Dendritic cell treated with granulocyte-macrophage colony-stimulating factor and Interleukin-4, amounts not matched to agents 40 ng/mL and 50 ng/mL, for 4 days (primary cell): ENCODE measurements at regions not wholly inside any gene's neighbourhood (a gene's known extent, or its start where the extent isn't known, plus 50 kb on each side); places are given as distances from the start of the nearest gene placed in this dataset.

Experiments used
- H3K27ac Mint-ChIP-seq: one replicate; pipeline ENCODE4 v1.8.0; 2022; ENCODE audit warnings: mild to moderate bottlenecking, mixed read lengths
- H3K27me3 Mint-ChIP-seq: one replicate; pipeline ENCODE4 v1.8.0; 2022; ENCODE audit warnings: mild to moderate bottlenecking, mixed read lengths
- H3K36me3 Mint-ChIP-seq: one replicate; pipeline ENCODE4 v1.8.0; 2022; ENCODE audit warnings: low read depth, mixed read lengths
- H3K4me1 Mint-ChIP-seq: one replicate; pipeline ENCODE4 v1.8.0; 2022; ENCODE audit warnings: low read depth, mixed read lengths
- H3K4me3 Mint-ChIP-seq: one replicate; pipeline ENCODE4 v1.8.0; 2022; ENCODE audit warnings: mild to moderate bottlenecking, moderate library complexity, mixed read lengths
- H3K9me3 Mint-ChIP-seq: one replicate; pipeline ENCODE4 v1.8.0; 2022; ENCODE audit warnings: mixed read lengths
- intact Hi-C: fragments of 100-400 bp; cut with micrococcal nuclease; formaldehyde crosslinking; loops from one replicate; pipeline ENCODE4 v1.15.0; 2022

GRCh38 chr2:65813631-65814173 is 381.3 kb upstream of the SPRED2 start:
- H3K27me3 Mint-ChIP-seq = peaks cover 1% of the 10 kb centered on the region
- H3K4me1 Mint-ChIP-seq = no peaks in the 10 kb centered on the region
- H3K4me3 Mint-ChIP-seq = no peak overlapping the region
- H3K9me3 Mint-ChIP-seq = no peaks in the 10 kb centered on the region
- no peaks in the 10 kb centered on the region for H3K36me3 Mint-ChIP-seq
- intact Hi-C loops = no loop called here
- no peak overlapping the region for H3K27ac Mint-ChIP-seq

DNA sequence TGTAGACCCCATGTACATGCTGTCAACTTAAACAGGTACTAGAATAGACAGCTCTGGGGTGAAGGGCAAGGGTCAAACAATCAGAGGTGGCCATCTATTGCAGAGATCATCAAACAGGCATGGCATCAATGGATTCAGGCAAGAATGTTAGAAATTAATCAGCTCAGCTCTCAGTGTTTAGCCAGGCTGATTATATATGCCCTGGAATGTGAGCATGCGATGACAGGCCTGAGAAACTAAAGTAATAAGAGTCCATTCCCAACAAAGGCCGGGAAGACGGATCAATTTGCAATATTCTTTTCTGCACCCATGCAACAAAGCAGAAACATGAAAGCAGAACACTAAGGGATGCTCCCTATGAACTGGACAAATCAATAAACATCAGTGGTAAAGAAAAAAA is 380.5 kb upstream of the SPRED2 start:
- Mint-ChIP-seq H3K27ac (no peak overlapping the region), H3K4me1 (no peaks in the 10 kb centered on the region), H3K36me3 (no peaks in the 10 kb centered on the region), H3K9me3 (peaks cover 6% of the 10 kb centered on the region), H3K27me3 (peaks cover 1% of the 10 kb centered on the region), H3K4me3 (no peak overlapping the region)
- intact Hi-C loops = no loop called here

GRCh38 chr2:65807942-65808341 is 375.5 kb upstream of the SPRED2 start:
- Mint-ChIP-seq H3K36me3 (no peaks in the 10 kb centered on the region), H3K27me3 (peaks cover 1% of the 10 kb centered on the region), H3K27ac (no peak overlapping the region), H3K4me1 (no peaks in the 10 kb centered on the region), H3K4me3 (no peak overlapping the region), H3K9me3 (peaks cover 15% of the 10 kb centered on the region)
- intact Hi-C loops = no loop called here

DNA sequence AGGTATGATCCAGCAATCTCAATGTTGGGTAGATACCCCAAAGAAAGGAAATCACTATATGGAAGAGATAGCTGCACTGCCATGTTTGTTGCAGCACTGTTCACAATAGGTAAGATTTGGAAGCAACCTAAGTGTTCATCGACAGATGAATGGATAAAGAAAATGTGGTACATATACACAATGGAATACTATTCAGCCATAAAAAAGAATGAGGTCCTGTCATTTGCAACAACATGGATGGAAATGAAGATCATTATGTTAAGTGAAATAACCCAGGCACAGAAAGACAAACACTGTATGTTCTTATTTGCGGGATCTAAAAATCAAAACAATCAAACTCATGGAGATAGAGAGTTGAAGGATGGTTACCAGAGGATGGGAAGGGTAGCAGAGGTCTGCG is 372.4 kb upstream of the SPRED2 start:
- intact Hi-C loops = no loop called here
- no peak overlapping the region for H3K4me3 Mint-ChIP-seq
- peaks cover 15% of the 10 kb centered on the region for H3K9me3 Mint-ChIP-seq
- H3K4me1 Mint-ChIP-seq = no peaks in the 10 kb centered on the region
- H3K36me3 Mint-ChIP-seq = no peaks in the 10 kb centered on the region
- no peaks in the 10 kb centered on the region for H3K27me3 Mint-ChIP-seq
- no peak overlapping the region for H3K27ac Mint-ChIP-seq

- H3K4me3 Mint-ChIP-seq = no peak overlapping the region
- H3K9me3 Mint-ChIP-seq = peaks cover 4% of the 10 kb centered on the region
- no peaks in the 10 kb centered on the region for H3K27me3 Mint-ChIP-seq
- H3K36me3 Mint-ChIP-seq = no peaks in the 10 kb centered on the region
- H3K4me1 Mint-ChIP-seq = no peaks in the 10 kb centered on the region
- no peak overlapping the region for H3K27ac Mint-ChIP-seq
- intact Hi-C loops = no loop called here
Measured at GRCh38 chr2:65802298-65802942, 370.0 kb upstream of the SPRED2 start.

- Mint-ChIP-seq H3K9me3 (no peaks in the 10 kb centered on the region), H3K36me3 (no peaks in the 10 kb centered on the region), H3K27me3 (no peaks in the 10 kb centered on the region), H3K4me3 (no peak overlapping the region), H3K4me1 (no peaks in the 10 kb centered on the region), H3K27ac (no peak overlapping the region)
- intact Hi-C loops = no loop called here
Measured at GRCh38 chr2:65800998-65801397, 368.6 kb upstream of the SPRED2 start.

DNA sequence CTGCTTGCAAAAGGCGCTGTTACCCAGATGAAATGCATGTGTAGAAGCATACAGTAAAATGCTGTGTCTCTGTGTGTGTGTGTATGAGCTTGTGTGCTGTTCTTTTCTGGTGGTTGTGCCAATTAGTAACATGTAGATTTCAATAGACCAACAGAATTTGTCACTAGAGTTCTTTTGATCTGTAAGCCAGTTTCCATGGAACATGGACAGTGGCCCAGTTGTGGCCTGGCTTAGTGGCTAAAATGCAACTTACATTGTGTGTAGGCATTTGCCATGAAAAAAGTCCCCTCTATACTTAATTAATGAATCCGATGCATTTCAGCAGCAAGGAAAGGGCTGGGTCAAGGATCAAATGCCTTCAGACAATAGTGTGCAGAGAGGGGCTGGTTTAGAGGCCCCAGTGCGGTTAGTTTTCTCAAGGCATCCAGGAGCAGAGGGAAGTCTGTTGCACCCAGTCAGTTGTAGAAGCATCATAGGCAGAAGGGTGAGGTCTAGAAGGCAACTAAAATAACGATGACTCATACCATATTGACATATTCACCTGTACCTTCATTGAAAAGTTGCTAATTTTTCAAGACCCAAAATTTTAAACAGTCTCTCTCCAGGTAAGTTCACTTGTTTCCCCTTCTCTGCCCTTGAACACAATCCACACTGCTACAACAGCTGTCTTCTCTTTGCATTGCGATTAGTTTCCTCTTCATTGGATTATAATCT is 366.9 kb upstream of the SPRED2 start:
- no peak overlapping the region for H3K27ac Mint-ChIP-seq
- no peak overlapping the region for H3K4me3 Mint-ChIP-seq
- H3K27me3 Mint-ChIP-seq = no peaks in the 10 kb centered on the region
- H3K4me1 Mint-ChIP-seq = no peaks in the 10 kb centered on the region
- intact Hi-C loops = no loop called here
- no peaks in the 10 kb centered on the region for H3K9me3 Mint-ChIP-seq
- H3K36me3 Mint-ChIP-seq = no peaks in the 10 kb centered on the region

DNA sequence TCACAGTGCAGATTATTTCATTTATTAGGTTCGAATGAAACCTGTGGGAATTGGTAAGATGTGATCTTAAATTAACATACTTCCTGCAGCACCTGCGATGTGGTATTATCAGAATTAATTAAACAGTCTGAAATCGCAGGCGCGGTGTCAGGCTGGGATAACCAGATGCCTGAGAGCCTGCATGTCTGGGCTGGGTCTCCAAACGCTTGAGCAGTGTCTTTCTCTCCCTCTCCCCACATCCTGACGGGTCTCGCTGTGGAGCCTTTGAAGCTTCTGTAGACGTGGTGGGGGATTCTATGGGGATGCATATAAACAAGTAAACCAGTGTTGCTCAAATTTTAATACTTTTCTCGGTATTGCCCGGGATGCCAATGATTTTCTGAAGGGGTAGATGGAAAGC is 366.2 kb upstream of the SPRED2 start:
- Mint-ChIP-seq H3K27ac (no peak overlapping the region), H3K4me3 (no peak overlapping the region), H3K4me1 (no peaks in the 10 kb centered on the region), H3K9me3 (no peaks in the 10 kb centered on the region), H3K27me3 (no peaks in the 10 kb centered on the region), H3K36me3 (no peaks in the 10 kb centered on the region)
- intact Hi-C loops = no loop called here

- Mint-ChIP-seq H3K27ac (no peak overlapping the region), H3K36me3 (no peaks in the 10 kb centered on the region), H3K9me3 (no peaks in the 10 kb centered on the region), H3K4me3 (no peak overlapping the region), H3K4me1 (no peaks in the 10 kb centered on the region), H3K27me3 (no peaks in the 10 kb centered on the region)
- intact Hi-C loops = no loop called here
Measured at GRCh38 chr2:65794994-65795393, 362.6 kb upstream of the SPRED2 start.

GRCh38 chr2:65791404-65791975 is 359.1 kb upstream of the SPRED2 start:
- intact Hi-C loops = no loop called here

DNA sequence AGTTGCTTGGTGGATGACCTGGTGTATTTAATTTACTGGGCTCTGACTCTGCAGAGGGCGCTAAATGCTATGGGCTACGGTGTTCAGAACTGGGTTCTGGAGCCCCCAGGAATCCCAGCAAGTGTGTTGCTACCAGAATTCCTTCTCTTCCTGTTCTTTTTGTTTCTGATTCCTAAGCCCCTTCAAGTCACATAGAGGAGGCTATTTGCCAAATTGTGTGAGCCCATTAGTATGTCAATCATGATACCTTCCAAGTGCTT is 358.2 kb upstream of the SPRED2 start:
- intact Hi-C loops = no loop called here
- H3K9me3 Mint-ChIP-seq = no peaks in the 10 kb centered on the region
- no peaks in the 10 kb centered on the region for H3K27me3 Mint-ChIP-seq
- no peaks in the 10 kb centered on the region for H3K4me1 Mint-ChIP-seq
- no peak overlapping the region for H3K27ac Mint-ChIP-seq
- no peaks in the 10 kb centered on the region for H3K36me3 Mint-ChIP-seq
- H3K4me3 Mint-ChIP-seq = no peak overlapping the region

More at GRCh38 chr2:65791404-65791975, 359.1 kb upstream of the SPRED2 start:
- Mint-ChIP-seq H3K27me3 (no peaks in the 10 kb centered on the region), H3K27ac (no peak overlapping the region), H3K36me3 (no peaks in the 10 kb centered on the region), H3K4me3 (no peak overlapping the region), H3K4me1 (no peaks in the 10 kb centered on the region), H3K9me3 (no peaks in the 10 kb centered on the region)

- intact Hi-C loops = no loop called here
- Mint-ChIP-seq H3K4me1 (no peaks in the 10 kb centered on the region), H3K27me3 (no peaks in the 10 kb centered on the region), H3K4me3 (no peak overlapping the region), H3K36me3 (no peaks in the 10 kb centered on the region), H3K9me3 (no peaks in the 10 kb centered on the region), H3K27ac (no peak overlapping the region)
Measured at GRCh38 chr2:65789923-65790675, 357.7 kb upstream of the SPRED2 start.

DNA sequence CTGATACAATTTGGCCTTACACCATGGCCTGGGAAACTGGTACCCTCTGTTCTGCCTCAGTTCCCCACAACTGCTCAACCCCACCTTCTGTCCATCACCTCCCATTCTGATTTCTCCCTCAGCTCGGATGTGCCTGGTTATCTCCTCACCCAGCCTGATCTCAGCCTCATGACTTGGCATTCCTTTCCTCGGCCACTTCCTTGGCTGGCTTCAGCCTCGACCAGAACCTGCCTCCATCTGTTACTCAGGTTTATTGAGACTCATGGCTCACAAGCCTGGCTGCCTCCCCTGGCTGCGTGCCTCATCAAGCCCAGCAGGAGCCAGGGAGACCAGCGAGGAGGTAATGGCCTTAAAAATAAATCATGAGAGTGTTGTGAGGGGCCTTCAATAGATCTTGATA is 356.2 kb upstream of the SPRED2 start:
- intact Hi-C loops = no loop called here
- H3K27me3 Mint-ChIP-seq = no peaks in the 10 kb centered on the region
- H3K9me3 Mint-ChIP-seq = no peaks in the 10 kb centered on the region
- no peaks in the 10 kb centered on the region for H3K36me3 Mint-ChIP-seq
- no peaks in the 10 kb centered on the region for H3K4me1 Mint-ChIP-seq
- no peak overlapping the region for H3K4me3 Mint-ChIP-seq
- H3K27ac Mint-ChIP-seq = no peak overlapping the region

DNA sequence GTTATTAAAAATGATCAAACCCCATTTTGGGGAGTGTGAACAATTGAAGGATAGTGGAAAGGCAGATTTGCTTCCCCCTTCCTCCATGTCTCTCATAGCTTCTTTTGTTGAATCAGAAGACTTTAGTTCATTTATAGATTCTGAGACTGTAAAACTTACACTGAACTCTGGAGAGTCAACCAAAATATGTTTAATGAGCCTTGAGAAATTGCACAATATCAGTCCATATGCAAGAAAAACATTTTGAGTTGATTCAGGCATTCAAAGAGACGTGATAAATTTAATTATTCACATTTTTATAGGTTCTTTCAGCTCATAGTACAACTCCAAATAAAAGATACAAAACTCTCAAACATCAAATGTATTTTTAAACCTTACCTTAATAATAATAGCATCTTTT is 354.4 kb upstream of the SPRED2 start:
- H3K36me3 Mint-ChIP-seq = no peaks in the 10 kb centered on the region
- no peaks in the 10 kb centered on the region for H3K27me3 Mint-ChIP-seq
- no peaks in the 10 kb centered on the region for H3K4me1 Mint-ChIP-seq
- H3K4me3 Mint-ChIP-seq = no peak overlapping the region
- H3K27ac Mint-ChIP-seq = no peak overlapping the region
- no peaks in the 10 kb centered on the region for H3K9me3 Mint-ChIP-seq
- intact Hi-C loops = no loop called here
